Testis (tissue), 2 donors: ENCODE measurements at regions not wholly inside any gene's neighbourhood (a gene's known extent, or its start where the extent isn't known, plus 50 kb on each side); places are given as distances from the start of the nearest gene placed in this dataset.

Source experiments
- DNase-seq: peaks from one replicate; pipeline ENCODE4 v3.0.0-alpha.2; 2019
- H3K27ac ChIP-seq, 2 donors: fragments of 200-600 bp; sonication (generic); one replicate each; pipeline ENCODE4 v1.5.1; 2019
- H3K27me3 ChIP-seq: fragments of 200-600 bp; sonication (generic); one replicate; pipeline ENCODE4 v1.5.1; 2019
- H3K36me3 ChIP-seq: fragments of 200-600 bp; sonication (generic); one replicate; pipeline ENCODE4 v1.5.1; 2017; ENCODE audit warnings: low read depth; ENCODE audit errors: missing control alignments
- H3K4me1 ChIP-seq: fragments of 200-600 bp; sonication (generic); one replicate; pipeline ENCODE4 v1.5.1; 2019
- H3K4me3 ChIP-seq, 2 donors: fragments of 200-600 bp; sonication (generic); one replicate each; pipeline ENCODE4 v1.5.1; 2017 to 2019
- H3K9me3 ChIP-seq: fragments of 200-600 bp; sonication (generic); one replicate; pipeline ENCODE4 v1.5.1; 2017
- POLR2A ChIP-seq: fragments of 450-650 bp; IDR thresholded peaks from one replicate; pipeline ENCODE4 v1.6.1; 2017; ENCODE audit warnings: antibody characterized with exemption, mild to moderate bottlenecking, moderate library complexity
- WGBS, 2 donors: methylation state at CpG; one replicate each; pipeline ENCODE4 v1.1.5; 2018; 5-methylcytosine and 5-hydroxymethylcytosine counted together
- intact Hi-C: fragments of 100-400 bp; cut with DNase I; formaldehyde crosslinking; loops from one replicate; pipeline ENCODE4 v1.15.1; 2023; ENCODE audit warnings: low total_unique reads
- TF ChIP-seq, protein P1 (sequence below), 3 experiments: fragments of 450-650 bp in 2 of 3; fragments of 200-600 bp in 1 of 3; sonication (generic) in 1 of 3; IDR thresholded peaks; one replicate each; pipeline ENCODE4 v1.5.1; 2016 to 2019; ENCODE audit warnings: antibody characterized with exemption in 3 of 3, mild to moderate bottlenecking in 2 of 3, moderate library complexity in 1 of 3

DNA sequence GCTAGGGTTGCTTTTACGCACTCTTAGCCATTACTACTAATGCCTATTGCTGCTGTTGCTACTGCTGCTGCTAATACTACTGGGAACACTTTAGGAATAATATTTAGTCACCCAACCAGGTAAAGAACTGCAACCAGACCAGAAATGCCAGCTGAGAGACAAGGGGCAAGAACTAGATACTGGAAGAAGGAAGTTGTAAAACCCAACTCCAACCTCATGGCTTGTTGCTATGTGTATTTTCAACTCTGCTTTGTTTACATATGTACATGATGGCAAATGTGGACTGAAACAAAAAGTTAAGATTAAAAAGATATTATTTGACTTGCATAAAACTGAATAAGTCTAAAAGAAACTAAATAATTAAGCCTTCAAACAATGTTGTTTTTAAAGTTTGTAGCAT is 177.7 kb downstream of the GNAT3 start:
- TF ChIP-seq POLR2A: no peak
- Histone ChIP-seq H3K9me3 (no peaks in the 10 kb centered on the region), H3K4me1 (peaks cover 7% of the 10 kb centered on the region), H3K27ac (no peak overlapping the region), H3K27me3 (no peaks in the 10 kb centered on the region), H3K36me3 (no peaks in the 10 kb centered on the region), H3K4me3 (no peak overlapping the region)
- 94 to 100% methylated on average over 1 of the region's 1 CpG for WGBS, 2 donors
- intact Hi-C loops: loop anchor here (5.0 kb wide), 1 partner anchor 102 kb away; no protein-coding TSS in a partner anchor
- DNase-seq: no peak

DNA sequence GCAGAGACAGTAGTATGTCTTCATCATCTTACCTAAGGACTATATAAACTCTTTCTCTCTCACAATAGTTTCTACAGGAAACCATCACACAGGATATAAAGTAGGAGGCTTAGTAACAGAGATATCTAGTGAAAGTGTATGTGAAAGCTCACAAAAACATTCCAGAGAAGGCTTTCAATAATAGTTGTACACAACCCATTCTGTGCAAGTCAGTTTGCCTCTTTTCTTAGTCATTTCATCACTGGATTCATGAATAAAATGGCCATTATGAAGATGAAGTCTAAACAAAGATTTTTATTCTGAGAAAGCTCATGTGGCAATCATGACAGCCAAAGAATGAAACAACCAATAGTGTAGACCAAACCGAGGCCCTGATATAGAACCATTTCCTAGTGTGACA is 178.8 kb downstream of the GNAT3 start:
- WGBS, 2 donors: 93 to 95% methylated on average over 1 of the region's 1 CpG
- Histone ChIP-seq H3K4me1 (peaks cover 7% of the 10 kb centered on the region), H3K27me3 (no peaks in the 10 kb centered on the region), H3K4me3 (no peak overlapping the region), H3K27ac (no peak overlapping the region), H3K9me3 (no peaks in the 10 kb centered on the region), H3K36me3 (no peaks in the 10 kb centered on the region)
- DNase-seq: no peak
- intact Hi-C loops: loop anchor here (5.0 kb wide), 1 partner anchor 101 kb away; no protein-coding TSS in a partner anchor
- TF ChIP-seq, protein P1, sequence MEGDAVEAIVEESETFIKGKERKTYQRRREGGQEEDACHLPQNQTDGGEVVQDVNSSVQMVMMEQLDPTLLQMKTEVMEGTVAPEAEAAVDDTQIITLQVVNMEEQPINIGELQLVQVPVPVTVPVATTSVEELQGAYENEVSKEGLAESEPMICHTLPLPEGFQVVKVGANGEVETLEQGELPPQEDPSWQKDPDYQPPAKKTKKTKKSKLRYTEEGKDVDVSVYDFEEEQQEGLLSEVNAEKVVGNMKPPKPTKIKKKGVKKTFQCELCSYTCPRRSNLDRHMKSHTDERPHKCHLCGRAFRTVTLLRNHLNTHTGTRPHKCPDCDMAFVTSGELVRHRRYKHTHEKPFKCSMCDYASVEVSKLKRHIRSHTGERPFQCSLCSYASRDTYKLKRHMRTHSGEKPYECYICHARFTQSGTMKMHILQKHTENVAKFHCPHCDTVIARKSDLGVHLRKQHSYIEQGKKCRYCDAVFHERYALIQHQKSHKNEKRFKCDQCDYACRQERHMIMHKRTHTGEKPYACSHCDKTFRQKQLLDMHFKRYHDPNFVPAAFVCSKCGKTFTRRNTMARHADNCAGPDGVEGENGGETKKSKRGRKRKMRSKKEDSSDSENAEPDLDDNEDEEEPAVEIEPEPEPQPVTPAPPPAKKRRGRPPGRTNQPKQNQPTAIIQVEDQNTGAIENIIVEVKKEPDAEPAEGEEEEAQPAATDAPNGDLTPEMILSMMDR (IDR thresholded peaks at IDR 0.05): no peak
- TF ChIP-seq POLR2A: no peak

DNA sequence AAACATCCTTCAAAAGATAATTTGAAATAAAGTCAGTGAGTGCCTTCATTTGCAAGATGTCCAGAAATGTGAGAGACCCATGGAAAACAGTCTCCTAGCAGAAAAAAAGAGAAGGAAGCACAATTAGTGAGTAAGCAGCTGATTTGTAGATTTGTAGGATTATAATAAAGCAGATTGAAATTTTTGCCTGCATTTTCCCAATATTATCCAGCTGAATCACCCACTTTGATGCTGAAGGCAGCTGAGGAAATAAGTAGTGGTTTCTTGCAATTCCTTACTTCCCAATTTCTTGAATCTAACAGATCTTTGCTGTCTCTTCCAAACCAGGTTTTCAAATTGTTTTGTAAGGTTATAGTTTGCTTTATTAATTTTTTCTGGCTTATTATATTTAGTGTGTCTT is 181.4 kb downstream of the GNAT3 start:
- Histone ChIP-seq H3K4me1 (peaks cover 2% of the 10 kb centered on the region), H3K27ac (no peak overlapping the region), H3K36me3 (no peaks in the 10 kb centered on the region), H3K4me3 (no peak overlapping the region), H3K9me3 (no peaks in the 10 kb centered on the region), H3K27me3 (no peaks in the 10 kb centered on the region)
- no peak for DNase-seq
- TF ChIP-seq, protein P1 (IDR thresholded peaks at IDR 0.05): no peak
- TF ChIP-seq POLR2A: no peak
- intact Hi-C loops: loop anchor here (5.0 kb wide), 1 partner anchor 98 kb away; no protein-coding TSS in a partner anchor

DNA sequence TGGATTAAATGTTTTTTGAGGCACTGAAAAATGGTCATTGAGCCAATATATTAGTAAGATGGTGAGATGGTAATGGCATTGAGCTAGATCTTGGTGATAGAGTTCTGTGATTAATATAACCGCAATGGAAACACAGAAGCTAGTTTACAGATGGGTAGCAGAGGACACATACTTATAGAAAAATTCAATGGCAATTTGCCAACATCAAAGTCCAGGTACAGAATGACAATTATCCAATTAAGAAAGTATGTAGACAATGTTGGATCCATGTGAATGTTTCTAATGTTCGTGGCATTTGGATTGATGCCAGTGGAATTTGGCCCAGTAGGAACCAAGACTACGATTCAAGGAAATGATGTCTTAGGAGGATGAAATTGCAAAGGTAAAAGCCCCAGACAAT is 187.8 kb downstream of the GNAT3 start:
- no peak for DNase-seq
- Histone ChIP-seq H3K36me3 (no peaks in the 10 kb centered on the region), H3K27ac (no peak overlapping the region), H3K27me3 (no peaks in the 10 kb centered on the region), H3K4me1 (no peaks in the 10 kb centered on the region), H3K9me3 (no peaks in the 10 kb centered on the region), H3K4me3 (no peak overlapping the region)
- TF ChIP-seq POLR2A: no peak
- TF ChIP-seq, protein P1 (IDR thresholded peaks at IDR 0.05): no peak
- intact Hi-C loops: no loop called here
- 52 to 58% methylated on average over 3 of the region's 3 CpGs for WGBS, 2 donors

DNA sequence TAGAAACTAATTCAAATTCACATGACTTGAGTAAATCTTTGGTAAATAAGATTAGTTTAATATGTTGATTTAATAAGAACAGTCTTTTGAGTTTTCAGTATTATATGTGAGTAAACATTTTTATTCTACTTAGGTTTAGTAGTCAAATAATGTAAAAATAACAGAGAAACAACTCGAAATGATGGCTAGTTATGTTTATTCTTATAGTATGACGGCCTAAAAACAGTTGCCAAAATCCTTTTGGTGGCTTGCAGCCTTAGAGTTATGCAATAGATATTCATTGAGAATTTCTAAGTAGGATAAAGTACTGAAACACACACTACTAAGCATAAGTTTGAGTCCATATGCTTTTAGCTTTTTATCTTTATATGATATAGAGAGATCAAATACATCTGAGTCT is 184.8 kb downstream of the GNAI1 start:
- no peak overlapping the region for H3K27ac ChIP-seq
- 84 to 91% methylated on average over 2 of the region's 2 CpGs for WGBS, 2 donors
- H3K36me3 ChIP-seq: no peaks in the 10 kb centered on the region
- no peak for DNase-seq
- no peak overlapping the region for H3K4me3 ChIP-seq
- no peak for TF ChIP-seq POLR2A
- TF ChIP-seq, protein P1 (IDR thresholded peaks at IDR 0.05): no peak
- no peaks in the 10 kb centered on the region for H3K9me3 ChIP-seq
- no peaks in the 10 kb centered on the region for H3K4me1 ChIP-seq
- no peaks in the 10 kb centered on the region for H3K27me3 ChIP-seq
- intact Hi-C loops: no loop called here
